ENCODE measurements at regions not wholly inside any gene's neighbourhood (a gene's known extent, or its start where the extent isn't known, plus 50 kb on each side); places are given as distances from the start of the nearest gene placed in this dataset.
A peak's percentile ranks its signal among the peaks of the same experiment; 100 is the strongest.

- H3K4me1 ChIP-seq: no peaks in the 10 kb centered on the region
- H3K36me3 ChIP-seq: no peaks in the 10 kb centered on the region
- TF ChIP-seq CTCF (IDR thresholded peaks at IDR 0.05) (no peak), POLR2A (IDR thresholded peaks at IDR 0.05) (no peak)
- H3K4me3 ChIP-seq: no peak overlapping the region
- DNase-seq: no peak
- H3K9me3 ChIP-seq: no peaks in the 10 kb centered on the region
- H3K27me3 ChIP-seq: no peaks in the 10 kb centered on the region
- H3K27ac ChIP-seq: no peak overlapping the region
These were observed 284.3 kb upstream of the SYT1 start for GRCh38 chr12:78580296-78580695.

GRCh38 chr12:78584695-78585094, 279.9 kb upstream of the SYT1 start:
- no peaks in the 10 kb centered on the region for H3K27me3 ChIP-seq
- H3K4me1 ChIP-seq: no peaks in the 10 kb centered on the region
- no peak for DNase-seq
- H3K4me3 ChIP-seq: no peak overlapping the region
- H3K27ac ChIP-seq: no peak overlapping the region
- H3K9me3 ChIP-seq: peaks cover 0 to 2% (median 0%) of the 10 kb centered on the region in 4 donors
- no peaks in the 10 kb centered on the region for H3K36me3 ChIP-seq
- TF ChIP-seq CTCF (IDR thresholded peaks at IDR 0.05) (peak in 3 of 6 experiments; percentile 10 to 16 (median 14)), POLR2A (IDR thresholded peaks at IDR 0.05) (no peak)

GRCh38 chr12:78585132-78585531, 279.4 kb upstream of the SYT1 start:
- no peak for DNase-seq

GRCh38 chr12:78586790-78587189, 277.8 kb upstream of the SYT1 start:
- no peaks in the 10 kb centered on the region for H3K27me3 ChIP-seq
- H3K4me1 ChIP-seq: no peaks in the 10 kb centered on the region
- H3K27ac ChIP-seq: no peak overlapping the region
- peaks cover 0 to 2% (median 0%) of the 10 kb centered on the region in 4 donors for H3K9me3 ChIP-seq
- TF ChIP-seq POLR2A (IDR thresholded peaks at IDR 0.05) (no peak), CTCF (IDR thresholded peaks at IDR 0.05) (no peak)
- H3K4me3 ChIP-seq: no peak overlapping the region
- H3K36me3 ChIP-seq: no peaks in the 10 kb centered on the region
- no peak for DNase-seq

More at GRCh38 chr12:78585132-78585531, 279.4 kb upstream of the SYT1 start:
- no peak overlapping the region for H3K27ac ChIP-seq
- peaks cover 0 to 2% (median 0%) of the 10 kb centered on the region in 4 donors for H3K9me3 ChIP-seq
- no peak overlapping the region for H3K4me3 ChIP-seq
- H3K36me3 ChIP-seq: no peaks in the 10 kb centered on the region
- TF ChIP-seq POLR2A (IDR thresholded peaks at IDR 0.05): no peak
- TF ChIP-seq CTCF (IDR thresholded peaks at IDR 0.05): no peak
- H3K27me3 ChIP-seq: no peaks in the 10 kb centered on the region
- H3K4me1 ChIP-seq: no peaks in the 10 kb centered on the region

GRCh38 chr12:78599366-78599765, 265.2 kb upstream of the SYT1 start:
- no peak overlapping the region for H3K4me3 ChIP-seq
- H3K9me3 ChIP-seq: no peaks in the 10 kb centered on the region
- no peak for TF ChIP-seq CTCF (IDR thresholded peaks at IDR 0.05)
- no peak for TF ChIP-seq POLR2A (IDR thresholded peaks at IDR 0.05)
- no peaks in the 10 kb centered on the region for H3K27me3 ChIP-seq
- H3K4me1 ChIP-seq: no peaks in the 10 kb centered on the region
- H3K36me3 ChIP-seq: no peaks in the 10 kb centered on the region
- H3K27ac ChIP-seq: no peak overlapping the region
- no peak for DNase-seq

GRCh38 chr12:78600541-78600940, 264.0 kb upstream of the SYT1 start:
- no peaks in the 10 kb centered on the region for H3K9me3 ChIP-seq
- no peak overlapping the region for H3K4me3 ChIP-seq
- DNase-seq: no peak
- H3K27ac ChIP-seq: no peak overlapping the region
- no peaks in the 10 kb centered on the region for H3K36me3 ChIP-seq
- TF ChIP-seq CTCF (IDR thresholded peaks at IDR 0.05) (no peak), POLR2A (IDR thresholded peaks at IDR 0.05) (no peak)
- H3K27me3 ChIP-seq: no peaks in the 10 kb centered on the region
- H3K4me1 ChIP-seq: no peaks in the 10 kb centered on the region
